ENCODE measurements at regions not wholly inside any gene's neighbourhood (a gene's known extent, or its start where the extent isn't known, plus 50 kb on each side); places are given as distances from the start of the nearest gene placed in this dataset.

DNA sequence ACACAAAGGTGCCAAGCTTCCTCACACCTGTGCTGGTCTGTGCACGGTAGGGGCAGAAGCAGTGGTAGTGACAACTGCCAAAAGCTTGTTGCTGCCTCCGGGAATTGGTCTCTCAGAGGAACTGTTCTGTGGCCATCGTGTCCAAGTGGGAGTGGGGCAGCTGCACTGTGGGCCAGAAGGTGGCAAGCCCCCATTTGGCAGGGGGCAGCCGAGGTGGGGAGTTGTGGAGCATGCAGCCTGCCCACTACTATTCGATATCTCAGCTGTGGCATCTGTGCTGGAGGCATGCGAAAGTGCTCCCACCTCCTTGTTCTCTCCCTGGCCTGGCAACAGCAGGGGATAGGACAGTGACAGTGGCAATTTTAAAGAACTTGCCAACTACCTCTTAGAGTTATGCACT, 192.8 kb downstream of the TBX22 start:
- no peak for DNase-seq
- no peak for TF ChIP-seq POLR2A (IDR thresholded peaks at IDR 0.05)
- no peak for TF ChIP-seq CTCF (IDR thresholded peaks at IDR 0.05)
- H3K36me3 ChIP-seq (replicated peaks in 1 of 2; ENCODE audit: insufficient read depth in 1 of 2, low read depth in 2 of 2) = no peaks in the 10 kb centered on the region
- no peak overlapping the region for H3K27ac ChIP-seq
- H3K4me3 ChIP-seq = no peak overlapping the region
- intact Hi-C loops (cut with DNase I) = no loop called here
- no peaks in the 10 kb centered on the region for H3K9me3 ChIP-seq
- H3K4me1 ChIP-seq = no peaks in the 10 kb centered on the region
- ATAC-seq = no peak
- 75% methylated on average over 4 to 6 of the region's 6 CpGs for WGBS, 2 donors
- H3K27me3 ChIP-seq = no peaks in the 10 kb centered on the region

DNA sequence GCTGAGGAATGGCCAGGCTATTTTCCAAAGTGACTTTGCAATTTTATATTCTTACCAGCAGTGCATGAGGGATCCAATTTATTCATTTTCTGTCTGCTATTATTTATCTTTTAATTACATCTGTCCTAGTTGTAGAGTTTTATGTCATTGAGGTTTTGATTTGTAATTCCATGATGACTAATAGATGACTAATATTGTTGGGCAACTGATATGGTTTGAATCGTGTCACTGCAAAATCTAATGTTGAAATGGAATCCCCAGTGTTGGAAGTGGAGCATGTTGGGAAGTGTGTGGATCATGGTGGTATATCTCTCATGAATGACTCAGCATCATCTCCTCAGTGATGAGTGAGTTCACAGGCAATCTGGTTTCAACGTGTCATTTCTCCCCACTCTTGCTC, 201.5 kb downstream of the TBX22 start:
- no peak for TF ChIP-seq CTCF (IDR thresholded peaks at IDR 0.05)
- TF ChIP-seq POLR2A (IDR thresholded peaks at IDR 0.05) = no peak
- Histone ChIP-seq H3K9me3 (no peaks in the 10 kb centered on the region), H3K27ac (no peak overlapping the region), H3K4me1 (no peaks in the 10 kb centered on the region), H3K27me3 (no peaks in the 10 kb centered on the region), H3K4me3 (no peak overlapping the region), H3K36me3 (replicated peaks in 1 of 2; ENCODE audit: insufficient read depth in 1 of 2, low read depth in 2 of 2) (no peaks in the 10 kb centered on the region)
- intact Hi-C loops (cut with DNase I) = no loop called here
- no peak for ATAC-seq
- WGBS, 2 donors = 35 to 44% methylated on average over 2 of the region's 2 CpGs
- no peak for DNase-seq

DNA sequence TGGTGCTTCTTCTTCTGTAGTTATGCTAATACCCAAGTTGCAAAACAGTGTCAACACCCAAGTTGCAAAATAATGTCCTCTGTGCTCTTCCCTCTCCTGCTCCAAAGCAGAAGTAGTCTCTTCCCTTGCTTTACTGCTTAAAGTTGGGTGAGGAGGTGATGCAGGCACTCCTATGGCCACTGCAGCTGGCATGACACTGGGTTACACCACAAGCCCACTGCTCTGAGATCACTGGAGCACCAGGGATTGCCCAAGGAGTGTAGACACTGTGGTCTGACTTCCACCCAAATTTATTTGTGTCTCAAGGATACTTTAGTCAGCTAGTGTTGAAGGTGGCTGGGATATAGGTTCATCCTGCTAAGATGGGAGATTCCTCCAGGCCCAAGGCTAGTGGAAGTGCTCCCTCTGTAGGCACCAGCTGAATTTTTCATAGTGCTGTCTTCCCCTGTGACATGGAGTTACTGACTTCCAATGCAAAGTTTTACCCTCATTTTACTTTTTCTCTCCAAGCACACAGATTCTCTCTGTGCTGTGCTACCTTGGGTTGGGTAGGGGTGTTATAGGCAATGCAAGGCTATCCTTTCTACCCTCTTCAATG, 196.2 kb upstream of the TENT5D start:
- intact Hi-C loops (cut with DNase I) = no loop called here
- H3K4me3 ChIP-seq = no peak overlapping the region
- H3K4me1 ChIP-seq = no peaks in the 10 kb centered on the region
- DNase-seq (no peak), ATAC-seq (no peak)
- H3K9me3 ChIP-seq = no peaks in the 10 kb centered on the region
- no peaks in the 10 kb centered on the region for H3K36me3 ChIP-seq (replicated peaks in 1 of 2; ENCODE audit: insufficient read depth in 1 of 2, low read depth in 2 of 2)
- H3K27me3 ChIP-seq = no peaks in the 10 kb centered on the region
- H3K27ac ChIP-seq = no peak overlapping the region
- TF ChIP-seq CTCF (IDR thresholded peaks at IDR 0.05) (no peak), POLR2A (IDR thresholded peaks at IDR 0.05) (no peak)

GRCh38 chrX:80229626-80230025, 190.6 kb upstream of the TENT5D start:
- no peaks in the 10 kb centered on the region for H3K36me3 ChIP-seq (replicated peaks in 1 of 2; ENCODE audit: insufficient read depth in 1 of 2, low read depth in 2 of 2)
- WGBS, 2 donors = 72 to 85% methylated on average over 2 of the region's 2 CpGs
- H3K9me3 ChIP-seq = no peaks in the 10 kb centered on the region
- TF ChIP-seq CTCF (IDR thresholded peaks at IDR 0.05) = no peak
- TF ChIP-seq POLR2A (IDR thresholded peaks at IDR 0.05) = no peak
- intact Hi-C loops (cut with DNase I) = no loop called here
- H3K27ac ChIP-seq = no peak overlapping the region
- H3K4me1 ChIP-seq = no peaks in the 10 kb centered on the region
- no peak overlapping the region for H3K4me3 ChIP-seq
- DNase-seq (no peak), ATAC-seq (no peak)
- no peaks in the 10 kb centered on the region for H3K27me3 ChIP-seq

GRCh38 chrX:80237072-80237471, 183.2 kb upstream of the TENT5D start:
- Histone ChIP-seq H3K4me1 (no peaks in the 10 kb centered on the region), H3K36me3 (replicated peaks in 1 of 2; ENCODE audit: insufficient read depth in 1 of 2, low read depth in 2 of 2) (no peaks in the 10 kb centered on the region), H3K4me3 (no peak overlapping the region), H3K27me3 (no peaks in the 10 kb centered on the region), H3K27ac (no peak overlapping the region), H3K9me3 (no peaks in the 10 kb centered on the region)
- ATAC-seq (no peak), DNase-seq (no peak)
- no peak for TF ChIP-seq POLR2A (IDR thresholded peaks at IDR 0.05)
- TF ChIP-seq CTCF (IDR thresholded peaks at IDR 0.05) = peak in 1 of 7 experiments; percentile 5
- 67 to 68% methylated on average over 5 of the region's 5 CpGs for WGBS, 2 donors
- intact Hi-C loops (cut with DNase I) = no loop called here
